Neural crest cell (in vitro differentiated cells): ENCODE measurements at regions not wholly inside any gene's neighbourhood (a gene's known extent, or its start where the extent isn't known, plus 50 kb on each side); places are given as distances from the start of the nearest gene placed in this dataset.

ENCODE experiments used
- DNase-seq: peaks from one replicate; pipeline ENCODE4 v3.0.0; 2021; ENCODE audit warnings: low read depth, mixed read lengths, low spot score
- H3K27ac Mint-ChIP-seq: one replicate; pipeline ENCODE4 v1.8.0; 2021; ENCODE audit warnings: mild to moderate bottlenecking, mixed read lengths; ENCODE audit not compliant: unreplicated experiment
- H3K27me3 Mint-ChIP-seq: 2 replicates; pipeline ENCODE4 v1.8.0; 2021; ENCODE audit warnings: low read depth, mild to moderate bottlenecking, mixed read lengths
- H3K36me3 Mint-ChIP-seq: 2 replicates; pipeline ENCODE4 v1.8.0; 2021; ENCODE audit warnings: low read depth, mild to moderate bottlenecking, mixed read lengths
- H3K4me1 Mint-ChIP-seq: 2 replicates; pipeline ENCODE4 v1.8.0; 2021; ENCODE audit warnings: mixed read lengths
- H3K4me3 Mint-ChIP-seq: one replicate; pipeline ENCODE4 v1.8.0; 2021; ENCODE audit warnings: mild to moderate bottlenecking, mixed read lengths
- H3K9me3 Mint-ChIP-seq: 2 replicates; pipeline ENCODE4 v1.8.0; 2021; ENCODE audit warnings: mixed read lengths
- TF ChIP-seq, protein P1 (sequence below): fragments of 200-600 bp; sonication (generic); conservative IDR thresholded peaks from 2 replicates; pipeline ENCODE4 v1.5.0; 2021; ENCODE audit warnings: antibody characterized with exemption, mild to moderate bottlenecking

DNA sequence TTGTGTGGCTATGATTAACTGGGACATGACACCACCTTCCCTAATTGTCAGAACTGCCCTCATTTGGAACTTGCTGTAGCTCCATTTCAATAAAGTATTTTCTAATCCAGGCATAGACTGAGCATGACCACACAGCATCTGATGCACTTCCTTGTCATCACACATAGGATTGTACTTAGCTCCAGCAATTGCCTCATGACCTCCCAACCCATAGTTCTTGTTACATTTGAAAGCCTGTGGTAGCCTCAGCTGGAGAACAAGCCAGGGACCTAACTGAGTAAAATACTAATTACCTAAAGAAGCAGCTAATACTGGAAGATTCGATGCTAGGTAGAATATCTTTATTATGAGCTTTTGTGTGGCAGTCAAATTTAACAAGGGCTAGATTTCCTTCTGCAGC, 187.3 kb upstream of the KIF2B start:
- H3K4me1 Mint-ChIP-seq = peaks cover 12% of the 10 kb centered on the region
- TF ChIP-seq, protein P1, sequence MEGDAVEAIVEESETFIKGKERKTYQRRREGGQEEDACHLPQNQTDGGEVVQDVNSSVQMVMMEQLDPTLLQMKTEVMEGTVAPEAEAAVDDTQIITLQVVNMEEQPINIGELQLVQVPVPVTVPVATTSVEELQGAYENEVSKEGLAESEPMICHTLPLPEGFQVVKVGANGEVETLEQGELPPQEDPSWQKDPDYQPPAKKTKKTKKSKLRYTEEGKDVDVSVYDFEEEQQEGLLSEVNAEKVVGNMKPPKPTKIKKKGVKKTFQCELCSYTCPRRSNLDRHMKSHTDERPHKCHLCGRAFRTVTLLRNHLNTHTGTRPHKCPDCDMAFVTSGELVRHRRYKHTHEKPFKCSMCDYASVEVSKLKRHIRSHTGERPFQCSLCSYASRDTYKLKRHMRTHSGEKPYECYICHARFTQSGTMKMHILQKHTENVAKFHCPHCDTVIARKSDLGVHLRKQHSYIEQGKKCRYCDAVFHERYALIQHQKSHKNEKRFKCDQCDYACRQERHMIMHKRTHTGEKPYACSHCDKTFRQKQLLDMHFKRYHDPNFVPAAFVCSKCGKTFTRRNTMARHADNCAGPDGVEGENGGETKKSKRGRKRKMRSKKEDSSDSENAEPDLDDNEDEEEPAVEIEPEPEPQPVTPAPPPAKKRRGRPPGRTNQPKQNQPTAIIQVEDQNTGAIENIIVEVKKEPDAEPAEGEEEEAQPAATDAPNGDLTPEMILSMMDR = no peak
- no peak for DNase-seq
- H3K4me3 Mint-ChIP-seq = no peak overlapping the region
- H3K9me3 Mint-ChIP-seq = peaks cover 4% of the 10 kb centered on the region
- no peaks in the 10 kb centered on the region for H3K36me3 Mint-ChIP-seq
- H3K27ac Mint-ChIP-seq = no peak overlapping the region
- H3K27me3 Mint-ChIP-seq = no peaks in the 10 kb centered on the region

DNA sequence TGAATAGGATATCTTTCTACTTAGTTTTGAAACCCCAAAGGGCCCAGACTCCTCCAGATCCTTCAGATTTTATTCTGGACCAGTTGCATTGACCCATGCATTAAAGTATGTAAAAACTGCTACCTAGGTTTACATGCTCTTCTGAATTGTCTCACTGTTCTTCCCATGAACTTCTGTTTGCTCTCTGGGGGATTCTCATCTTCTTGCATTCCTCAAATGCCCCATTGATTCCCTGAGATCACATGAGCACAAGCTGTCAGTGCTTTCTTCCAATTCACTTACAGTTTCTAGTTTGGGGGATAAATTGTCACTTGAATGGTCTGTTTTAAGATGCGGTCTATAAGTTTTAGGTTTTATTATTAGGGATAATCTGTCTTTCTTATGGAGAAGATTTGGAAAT, 188.9 kb upstream of the KIF2B start:
- no peak for DNase-seq
- Mint-ChIP-seq H3K27me3 (no peaks in the 10 kb centered on the region), H3K4me3 (no peak overlapping the region), H3K27ac (no peak overlapping the region), H3K4me1 (peaks cover 20% of the 10 kb centered on the region), H3K36me3 (no peaks in the 10 kb centered on the region), H3K9me3 (peaks cover 4% of the 10 kb centered on the region)
- TF ChIP-seq, protein P1 = no peak

DNA sequence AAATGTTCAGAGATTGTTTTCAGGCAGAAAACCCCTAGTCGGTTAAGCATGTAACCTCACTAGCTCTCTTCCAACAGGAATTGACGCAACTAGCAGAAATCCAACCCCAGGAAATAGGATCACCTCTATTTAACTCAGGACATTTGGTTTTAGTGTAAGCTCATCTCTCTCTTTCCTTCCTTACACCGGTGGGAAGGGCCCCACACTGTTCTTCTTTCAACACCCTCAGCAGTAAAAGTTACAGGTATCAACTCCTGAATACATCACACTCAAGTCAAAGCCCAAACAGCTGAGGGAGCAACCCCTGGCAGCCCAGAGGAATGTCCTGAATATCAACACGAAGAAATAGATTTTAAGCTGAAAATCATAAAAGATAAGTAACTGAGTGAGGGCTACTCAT, 191.2 kb upstream of the KIF2B start:
- H3K4me1 Mint-ChIP-seq = peaks cover 20% of the 10 kb centered on the region
- TF ChIP-seq, protein P1 = no peak
- no peak overlapping the region for H3K4me3 Mint-ChIP-seq
- no peak overlapping the region for H3K27ac Mint-ChIP-seq
- no peak for DNase-seq
- H3K27me3 Mint-ChIP-seq = no peaks in the 10 kb centered on the region
- no peaks in the 10 kb centered on the region for H3K36me3 Mint-ChIP-seq
- H3K9me3 Mint-ChIP-seq = peaks cover 5% of the 10 kb centered on the region

DNA sequence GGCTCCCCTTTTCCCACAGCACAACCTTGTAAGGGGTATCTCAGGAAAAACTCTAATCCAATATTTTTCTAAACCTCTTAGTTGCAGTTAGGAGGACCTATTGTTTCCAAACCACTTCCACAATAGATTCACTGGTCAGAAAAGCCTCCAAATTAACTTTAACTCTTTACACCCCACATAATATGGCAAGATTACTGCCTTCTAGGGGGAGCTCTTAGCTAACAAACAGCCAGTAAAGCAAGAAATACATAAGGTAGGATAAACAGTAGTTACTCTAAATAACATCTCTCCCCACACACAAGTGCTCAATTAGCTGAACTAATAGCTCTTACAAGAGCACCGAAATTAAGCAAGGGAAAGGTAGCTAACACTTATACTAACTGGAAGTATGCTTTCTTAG, 192.1 kb upstream of the KIF2B start:
- DNase-seq = no peak
- H3K27me3 Mint-ChIP-seq = no peaks in the 10 kb centered on the region
- TF ChIP-seq, protein P1 = no peak
- H3K4me3 Mint-ChIP-seq = no peak overlapping the region
- peaks cover 20% of the 10 kb centered on the region for H3K4me1 Mint-ChIP-seq
- no peaks in the 10 kb centered on the region for H3K36me3 Mint-ChIP-seq
- H3K27ac Mint-ChIP-seq = no peak overlapping the region
- peaks cover 5% of the 10 kb centered on the region for H3K9me3 Mint-ChIP-seq

DNA sequence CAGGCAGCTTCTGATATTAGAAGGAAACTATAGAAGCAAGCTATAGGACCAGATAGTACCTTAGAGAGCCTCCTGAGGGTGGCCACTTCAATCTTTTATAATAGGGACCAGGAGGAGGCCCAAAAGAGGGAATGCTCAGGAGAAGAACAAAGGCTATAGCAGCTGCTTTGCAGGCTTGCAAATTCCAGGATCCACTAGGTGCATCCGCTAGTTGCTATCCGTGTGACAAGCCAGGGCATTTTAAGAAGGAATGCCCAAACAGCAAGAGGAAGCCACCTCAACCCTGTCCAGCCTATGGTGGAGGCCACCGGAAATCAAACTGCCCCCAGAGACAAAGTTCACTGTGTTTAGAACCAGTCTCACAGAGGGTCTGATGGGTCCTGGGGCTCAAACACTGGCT, 192.6 kb upstream of the KIF2B start:
- TF ChIP-seq, protein P1 = no peak
- DNase-seq = no peak
- Mint-ChIP-seq H3K27ac (no peak overlapping the region), H3K4me3 (no peak overlapping the region), H3K36me3 (no peaks in the 10 kb centered on the region), H3K4me1 (peaks cover 17% of the 10 kb centered on the region), H3K27me3 (no peaks in the 10 kb centered on the region), H3K9me3 (peaks cover 5% of the 10 kb centered on the region)

DNA sequence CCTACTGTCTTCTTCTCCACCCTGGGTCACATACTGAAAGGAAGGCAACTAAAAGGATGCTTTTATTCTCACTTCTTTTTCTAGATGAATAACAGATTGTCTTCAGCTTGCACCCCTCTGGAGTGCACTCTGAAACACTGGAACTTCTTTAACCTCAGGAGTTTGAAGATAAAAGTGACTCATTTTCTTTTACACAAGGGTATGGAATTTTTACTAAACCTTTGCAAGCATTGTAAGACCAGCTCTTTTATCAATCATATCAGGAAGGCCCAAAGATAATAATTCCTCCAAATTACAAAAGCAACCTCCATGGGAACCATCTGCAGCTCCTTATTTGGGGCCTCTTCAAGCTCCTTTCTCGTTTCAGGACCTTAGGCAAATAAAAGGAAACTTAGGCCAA, 193.5 kb upstream of the KIF2B start:
- Mint-ChIP-seq H3K27me3 (no peaks in the 10 kb centered on the region), H3K4me1 (peaks cover 13% of the 10 kb centered on the region), H3K36me3 (no peaks in the 10 kb centered on the region), H3K27ac (no peak overlapping the region), H3K9me3 (peaks cover 5% of the 10 kb centered on the region), H3K4me3 (no peak overlapping the region)
- TF ChIP-seq, protein P1 = no peak
- DNase-seq = no peak
